ENCODE measurements at regions not wholly inside any gene's neighbourhood (a gene's known extent, or its start where the extent isn't known, plus 50 kb on each side); places are given as distances from the start of the nearest gene placed in this dataset.

DNA sequence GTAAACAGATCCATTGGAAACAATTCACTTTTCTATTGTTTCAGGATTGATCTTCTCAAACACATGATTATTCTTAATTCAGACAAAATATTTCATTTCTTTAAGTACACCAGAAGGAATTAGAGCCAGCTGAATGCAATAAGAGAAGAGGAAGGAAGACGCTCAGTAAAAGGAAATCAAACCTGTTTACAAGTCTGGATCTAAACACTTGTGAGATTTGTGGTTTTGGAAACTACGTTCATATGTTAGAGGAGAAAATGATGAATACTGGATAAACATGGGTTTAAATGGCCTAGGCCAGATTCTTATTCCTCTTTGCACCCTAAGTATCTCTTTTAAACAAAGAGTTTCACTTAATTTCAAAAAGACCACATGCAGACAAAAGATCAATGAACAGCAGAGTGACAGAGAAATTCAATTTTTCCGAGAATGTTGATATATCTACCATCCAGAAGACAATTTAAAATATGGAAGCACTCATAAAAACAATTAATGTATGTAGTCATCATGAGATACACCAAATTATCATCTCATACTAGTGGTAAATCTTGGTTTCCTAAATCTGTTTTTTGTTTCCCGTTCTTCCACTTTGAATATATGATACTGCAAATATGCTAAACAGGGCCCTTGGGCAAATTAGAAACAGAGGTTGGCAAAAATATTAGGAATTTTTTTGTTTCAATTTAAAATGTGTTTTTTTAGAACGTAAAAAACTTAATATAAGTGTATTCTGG is 703.5 kb upstream of the CITED2 start:
- no peak for DNase-seq (ENCODE audit: low read depth, low spot score)

GRCh38 chr6:140076105-140076504 is 701.7 kb upstream of the CITED2 start:
- no peak for DNase-seq (ENCODE audit: low read depth, low spot score)

DNA sequence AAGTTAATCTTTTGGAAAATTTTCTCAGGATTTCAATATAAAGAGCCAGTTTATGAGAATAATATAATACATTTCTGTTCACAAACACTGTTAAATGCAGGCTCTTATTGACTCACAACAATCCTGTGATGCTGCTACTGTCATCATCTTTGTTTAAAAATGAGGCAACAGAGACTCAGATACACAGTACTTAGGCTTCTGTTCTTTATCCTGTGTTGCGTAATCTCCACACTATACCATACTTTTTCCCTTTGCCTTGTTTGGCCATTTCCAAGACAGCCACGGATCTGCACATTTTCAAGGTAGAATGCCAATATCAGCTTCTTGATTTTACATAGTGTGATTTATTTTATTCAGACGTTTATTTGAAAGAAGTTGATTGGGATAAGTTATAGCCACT is 699.0 kb upstream of the CITED2 start:
- DNase-seq (ENCODE audit: low read depth, low spot score), result no peak

DNA sequence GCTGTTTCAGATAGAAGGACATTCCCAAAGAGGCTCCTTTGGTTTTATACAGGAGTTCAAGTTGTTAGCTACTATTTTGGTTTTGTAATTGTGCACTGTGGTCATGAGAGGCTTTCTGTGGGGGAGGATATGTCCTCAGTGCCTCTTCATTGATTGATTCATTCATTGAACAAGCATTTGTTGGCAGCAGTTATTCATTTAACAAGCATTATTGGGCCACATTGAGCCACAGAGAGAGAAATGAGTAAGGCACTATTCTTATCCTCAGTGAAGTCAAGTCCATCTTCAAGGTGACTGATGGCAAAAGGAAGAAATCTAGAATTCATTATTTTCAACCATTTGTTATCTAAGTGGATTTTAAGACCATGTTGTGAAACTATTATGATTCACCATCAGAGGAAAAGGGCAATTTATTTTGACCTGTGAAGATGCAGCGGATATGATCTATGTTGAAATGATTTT is 697.2 kb upstream of the CITED2 start:
- no peak for DNase-seq (ENCODE audit: low read depth, low spot score)

GRCh38 chr6:140070846-140071473 is 696.5 kb upstream of the CITED2 start:
- DNase-seq (ENCODE audit: low read depth, low spot score), result no peak

DNA sequence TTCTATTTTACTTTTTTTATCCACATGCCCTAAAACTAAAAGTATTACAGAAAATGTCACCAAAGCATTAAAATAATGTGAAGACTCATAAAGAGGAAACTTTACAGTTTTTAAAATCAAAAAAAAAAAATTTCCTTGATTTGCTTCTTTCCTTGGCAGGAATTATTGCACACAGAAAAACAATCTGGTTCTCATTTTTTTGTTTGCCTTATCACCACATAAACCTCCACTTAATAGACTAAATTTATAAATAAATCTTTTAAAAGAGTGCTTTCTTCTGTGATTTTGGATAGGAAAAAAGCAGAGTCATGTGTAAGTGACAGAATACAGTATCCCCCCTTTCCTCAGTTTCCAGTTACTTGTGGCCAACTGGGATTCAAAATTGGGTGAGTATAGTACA is 695.1 kb upstream of the CITED2 start:
- no peak for DNase-seq (ENCODE audit: low read depth, low spot score)

DNA sequence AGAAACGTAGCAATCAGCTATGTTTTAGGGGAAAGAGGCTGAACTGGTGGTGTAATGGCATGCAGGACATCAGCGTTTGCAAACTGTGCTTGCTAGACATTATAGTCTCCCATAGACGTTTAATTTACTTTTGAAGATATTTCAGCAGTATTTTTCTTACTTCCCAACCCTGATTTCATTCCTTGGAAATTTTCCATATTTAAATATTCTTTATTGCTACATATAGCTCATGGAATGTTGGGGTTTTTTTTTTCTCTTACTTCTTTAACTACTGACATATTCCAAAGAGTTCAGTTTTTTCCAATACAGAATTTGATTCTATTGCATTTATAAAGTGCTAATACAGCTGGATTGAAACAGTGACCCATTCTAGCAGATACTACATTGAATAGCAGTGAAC is 694.4 kb upstream of the CITED2 start:
- no peak for DNase-seq (ENCODE audit: low read depth, low spot score)

DNA sequence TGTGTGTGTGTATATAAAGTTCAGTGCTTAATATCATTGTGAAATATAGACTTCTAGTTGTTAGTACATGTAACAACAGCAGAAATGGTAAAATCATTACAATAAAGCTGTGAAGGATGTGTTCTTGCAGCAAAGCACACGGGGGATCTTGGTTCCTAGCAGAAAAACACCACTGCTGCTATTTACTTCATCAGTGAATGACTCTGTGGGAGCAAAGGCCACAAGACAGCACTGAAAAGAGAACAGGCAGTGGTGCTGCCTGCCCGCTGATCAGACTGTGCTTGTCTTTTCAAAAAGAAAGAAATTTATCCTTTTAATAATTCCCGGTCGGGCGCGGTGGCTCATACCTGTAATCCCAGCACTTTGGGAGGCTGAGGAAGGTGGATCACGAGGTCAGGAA is 689.9 kb upstream of the CITED2 start:
- DNase-seq (ENCODE audit: low read depth, low spot score), result no peak

GRCh38 chr6:140063021-140063399 is 688.6 kb upstream of the CITED2 start:
- no peak for DNase-seq (ENCODE audit: low read depth, low spot score)

DNA sequence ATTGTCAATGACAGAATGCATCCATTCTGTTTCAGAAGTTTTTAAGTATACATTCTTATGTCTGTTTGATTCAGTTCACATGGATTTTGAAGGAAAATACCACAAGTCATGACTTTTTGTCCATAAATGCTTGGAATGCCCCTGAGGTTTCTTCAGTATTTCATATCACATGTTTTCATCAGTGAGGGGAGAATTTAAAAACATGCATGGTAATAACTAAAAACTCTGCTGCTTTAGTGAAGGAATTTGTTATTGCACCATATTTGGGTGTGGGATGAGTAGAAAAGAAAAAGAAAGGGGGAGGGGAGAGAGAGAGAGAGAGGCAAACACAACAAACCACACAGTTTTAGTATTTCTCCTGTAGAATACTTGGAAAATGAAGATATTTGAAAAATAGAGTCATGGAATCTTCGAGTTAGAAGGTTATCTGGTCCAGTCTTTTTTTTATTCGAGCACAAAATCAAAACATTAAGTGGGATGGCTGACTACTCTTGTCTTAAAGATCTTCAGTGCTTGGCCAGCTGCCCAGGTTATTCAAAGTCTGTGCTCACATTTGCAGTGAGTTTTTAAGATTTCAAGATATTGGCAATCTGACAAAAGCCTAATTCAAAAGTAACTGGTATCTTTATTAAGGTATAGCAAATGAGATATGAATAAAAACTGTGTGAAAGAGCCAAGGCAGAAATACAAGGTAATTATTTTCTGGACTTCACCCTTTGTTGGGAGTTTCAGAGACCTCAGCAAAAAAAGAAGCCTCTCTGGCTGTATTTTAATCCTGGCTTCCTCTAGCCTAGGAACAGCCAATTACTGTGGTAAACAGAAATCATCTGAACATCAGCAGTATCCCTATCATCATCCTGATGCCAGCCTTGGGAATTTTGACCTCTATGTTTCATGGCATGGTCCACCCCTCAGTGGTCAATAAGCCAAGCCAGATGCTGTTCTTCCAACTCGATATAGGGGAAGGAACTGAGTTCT is 687.9 kb upstream of the CITED2 start:
- no peak for DNase-seq (ENCODE audit: low read depth, low spot score)

DNA sequence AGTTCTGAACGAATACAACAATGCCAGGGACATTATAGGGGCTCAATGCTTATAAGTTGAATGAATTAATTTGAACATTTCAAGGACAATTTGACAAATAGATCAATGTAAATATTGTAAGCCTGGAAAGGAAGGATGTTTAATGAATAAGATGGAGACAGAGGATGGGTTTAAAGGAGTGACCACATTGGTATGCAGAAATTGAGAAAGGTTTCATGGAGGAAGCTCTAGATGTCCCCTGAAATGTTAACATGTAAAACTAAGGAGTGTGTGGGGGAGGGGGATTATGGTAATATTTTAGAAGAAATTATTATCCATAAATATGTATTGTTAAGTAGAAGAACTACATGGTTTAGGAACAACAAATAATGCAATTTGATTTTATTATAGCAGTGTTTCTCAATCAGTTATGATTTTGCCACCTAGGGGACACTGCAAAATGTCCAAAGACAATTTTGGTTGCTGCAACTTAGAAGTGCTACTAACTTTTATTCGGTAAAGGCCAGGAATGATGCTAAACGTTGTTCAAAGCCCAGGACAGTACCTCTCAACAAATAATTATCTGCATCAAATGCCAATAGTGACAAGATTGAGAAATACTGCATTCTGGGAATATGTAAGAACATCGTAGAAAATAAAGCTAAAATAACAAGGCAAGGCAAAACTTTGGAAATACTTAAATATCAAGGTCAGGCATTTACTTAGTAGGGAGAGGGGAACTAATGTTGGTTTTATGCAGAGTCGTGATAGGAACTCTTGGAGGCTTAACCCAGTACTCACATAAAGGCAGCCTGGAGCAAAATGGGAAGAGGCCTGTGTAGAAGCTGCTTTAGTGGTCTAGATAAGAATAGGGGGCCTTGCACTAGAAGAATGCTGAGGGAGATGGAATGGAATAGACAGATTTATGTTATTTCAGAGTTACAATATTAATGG is 686.9 kb upstream of the CITED2 start:
- DNase-seq (ENCODE audit: low read depth, low spot score), result no peak

GRCh38 chr6:140059947-140060346 is 685.5 kb upstream of the CITED2 start:
- no peak for DNase-seq (ENCODE audit: low read depth, low spot score)

GRCh38 chr6:140058863-140059262 is 684.4 kb upstream of the CITED2 start:
- no peak for DNase-seq (ENCODE audit: low read depth, low spot score)

DNA sequence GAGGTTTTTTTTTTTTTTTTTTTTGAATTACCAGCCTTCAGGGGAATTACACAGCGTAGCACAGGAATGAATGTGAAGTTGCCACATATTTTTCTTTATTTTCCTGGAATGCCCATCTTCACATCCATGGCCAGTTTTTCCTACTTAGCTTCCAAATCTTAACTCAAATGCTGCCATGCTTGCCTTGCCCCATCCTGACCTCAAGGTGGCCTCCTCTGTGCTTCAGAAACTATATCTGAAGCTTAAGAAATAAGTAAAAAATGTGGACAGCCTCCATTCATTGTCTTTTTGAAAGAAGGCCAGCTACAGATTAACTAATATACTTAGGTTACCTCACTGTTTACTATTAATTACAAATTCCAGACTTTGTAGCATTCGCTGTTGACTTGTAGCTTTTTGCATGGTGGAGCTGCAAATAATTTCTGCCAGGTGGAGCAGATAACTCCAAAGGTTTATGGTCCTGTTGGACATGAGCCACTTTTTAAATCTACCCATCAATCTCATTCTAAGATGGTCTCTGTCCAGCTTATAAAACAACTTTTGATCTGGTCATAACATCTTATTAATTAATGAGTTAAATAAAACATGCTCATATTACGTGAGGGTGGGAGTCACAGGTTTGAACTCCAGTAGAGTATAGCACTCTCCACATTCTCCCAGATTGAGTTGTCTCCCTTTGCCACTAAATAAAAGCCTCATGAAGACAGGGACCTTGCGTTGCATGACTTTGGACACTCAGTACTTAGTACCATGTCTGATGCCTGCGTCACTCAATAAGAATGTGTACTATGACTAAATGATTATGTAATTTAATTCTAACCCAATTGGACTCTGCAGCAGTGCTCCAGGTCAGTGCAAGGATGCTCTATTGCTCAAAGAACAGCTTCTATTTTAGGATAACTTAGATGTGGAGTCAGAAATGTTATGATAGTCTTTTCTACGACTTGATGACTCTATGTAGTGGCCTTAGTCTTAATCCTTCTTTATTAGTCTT is 678.6 kb upstream of the CITED2 start:
- no peak for DNase-seq (ENCODE audit: low read depth, low spot score)

GRCh38 chr6:140051521-140052512 is 677.4 kb upstream of the CITED2 start:
- DNase-seq (ENCODE audit: low read depth, low spot score), result no peak

DNA sequence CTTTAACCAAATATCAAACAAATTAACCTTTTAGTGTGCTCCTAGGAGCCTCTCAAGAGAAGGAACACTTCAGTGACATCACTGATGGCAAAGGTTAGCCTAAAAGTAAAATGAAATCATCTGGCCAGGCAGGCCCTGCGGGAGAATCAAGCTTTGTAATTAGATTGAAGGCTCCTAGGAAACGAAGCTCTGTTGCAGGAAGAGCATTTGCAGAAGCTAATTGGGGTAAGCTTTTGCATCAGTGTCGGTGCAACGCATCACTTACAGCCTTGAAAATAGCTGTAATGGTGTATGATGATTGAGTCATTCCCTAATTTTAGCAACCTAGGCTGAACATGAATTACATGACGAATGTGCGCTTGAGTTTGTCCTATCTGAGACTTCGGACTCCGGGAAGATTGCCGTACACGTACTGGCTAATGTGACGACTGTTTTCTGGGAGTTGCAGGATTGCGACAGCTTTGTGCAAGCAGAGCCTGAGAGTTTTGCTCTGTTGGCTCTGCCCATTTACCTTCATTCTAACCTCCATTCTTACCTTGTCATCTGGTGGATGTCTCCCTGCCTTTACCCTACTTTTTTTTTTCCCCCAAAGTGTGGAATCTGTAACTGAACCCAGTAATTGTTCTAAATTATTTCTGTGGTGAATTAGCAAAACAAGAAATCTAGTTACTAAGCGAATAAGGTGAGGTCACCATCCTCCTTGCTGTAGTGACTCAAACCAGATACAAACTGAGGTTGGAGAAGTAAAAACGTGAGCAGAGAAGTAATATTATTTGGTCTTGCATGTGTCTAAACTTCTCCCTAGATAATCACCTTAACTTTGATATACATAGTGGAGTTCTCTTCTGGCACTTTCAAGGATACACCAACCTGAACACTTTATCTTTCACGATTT is 675.9 kb upstream of the CITED2 start:
- DNase-seq (ENCODE audit: low read depth, low spot score), result no peak

DNA sequence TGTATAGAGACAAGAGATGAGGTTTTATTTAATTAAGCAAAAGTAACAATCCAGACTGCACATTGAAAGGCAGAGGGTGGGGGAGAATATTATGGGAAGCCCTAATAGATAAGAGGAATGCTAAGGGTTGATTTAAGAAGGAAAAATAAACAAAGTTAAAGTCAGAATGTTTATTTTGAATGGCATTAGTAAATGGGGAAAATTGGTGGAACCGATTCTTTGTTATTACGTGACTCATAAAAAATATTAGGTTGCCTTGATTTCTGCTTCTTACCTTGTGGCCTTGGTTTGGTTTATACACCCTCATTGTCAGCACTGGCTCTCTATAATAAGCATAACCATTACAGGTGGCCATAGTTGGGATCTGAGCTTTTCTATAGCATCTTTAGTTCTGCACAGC is 674.8 kb upstream of the CITED2 start:
- DNase-seq (ENCODE audit: low read depth, low spot score), result no peak

Measured in pulmonary artery endothelial cell (primary cell).